ENCODE measurements at regions not wholly inside any gene's neighbourhood (a gene's known extent, or its start where the extent isn't known, plus 50 kb on each side); places are given as distances from the start of the nearest gene placed in this dataset.

- Histone ChIP-seq H2BK12ac (ENCODE audit: low read length in 2 of 2) (no peak overlapping the region), H4K8ac (ENCODE audit: low read length) (no peak overlapping the region), H3K18ac (ENCODE audit: low read depth in 1 of 2, low read length in 2 of 2) (no peak overlapping the region), H3K4ac (ENCODE audit: low read depth in 1 of 2, low read length in 2 of 2) (no peak overlapping the region), H2BK120ac (ENCODE audit: low read depth, low read length) (no peak overlapping the region), H3K4me1 (ENCODE audit: control insufficient read depth, insufficient read depth, low read depth, low read length) (no peaks in the 10 kb centered on the region), H2AFZ (ENCODE audit: low read depth, low read length) (no peak overlapping the region), H3K4me3 (ENCODE audit: insufficient read depth in 1 of 2, low read depth in 1 of 2, low read length in 2 of 2) (no peak overlapping the region), H2BK15ac (ENCODE audit: low read depth, poor library complexity, severe bottlenecking) (no peak overlapping the region), H3K4me2 (ENCODE audit: low read length, poor library complexity, severe bottlenecking) (no peak overlapping the region), H2BK5ac (ENCODE audit: low read depth, low read length, poor library complexity, severe bottlenecking) (no peak overlapping the region), H3K9me3 (ENCODE audit: control insufficient read depth, low read length) (no peaks in the 10 kb centered on the region), H3K9ac (ENCODE audit: low read length) (no peak overlapping the region), H3K27ac (ENCODE audit: low read length, poor library complexity, severe bottlenecking) (no peak overlapping the region), H3K27me3 (ENCODE audit: control insufficient read depth in 1 of 2, insufficient read depth in 1 of 2, low read length in 2 of 2) (peaks cover 0 to 5% of the 10 kb centered on the region in 2 experiments), H2AK5ac (ENCODE audit: low read length, severe bottlenecking) (no peak overlapping the region), H4K91ac (ENCODE audit: low read length) (no peak overlapping the region), H3K23ac (ENCODE audit: low read length in 2 of 2) (no peak overlapping the region), H3K14ac (ENCODE audit: low read length in 2 of 2) (no peak overlapping the region), H3K79me1 (replicated peaks; ENCODE audit: low read length, poor library complexity, severe bottlenecking) (no peaks in the 10 kb centered on the region), H3K36me3 (ENCODE audit: control insufficient read depth in 1 of 2, insufficient read depth in 2 of 2, low read depth in 1 of 2, low read length in 2 of 2) (no peaks in the 10 kb centered on the region)
- no peak for DNase-seq
- 97% methylated on average over 3 of the region's 4 CpGs for WGBS
These were observed 52.3 kb upstream of the TIAM1 start for GRCh38 chr21:31396399-31396798.

GRCh38 chr21:31395791-31396190, 51.7 kb upstream of the TIAM1 start:
- H3K9me3 ChIP-seq (ENCODE audit: control insufficient read depth, low read length) = no peaks in the 10 kb centered on the region

GRCh38 chr21:31395268-31395667, 51.2 kb upstream of the TIAM1 start:
- no peak overlapping the region for H2BK120ac ChIP-seq (ENCODE audit: low read depth, low read length)
- H3K4ac ChIP-seq (ENCODE audit: low read depth in 1 of 2, low read length in 2 of 2) = no peak overlapping the region
- H2BK15ac ChIP-seq (ENCODE audit: low read depth, poor library complexity, severe bottlenecking) = no peak overlapping the region
- H2BK12ac ChIP-seq (ENCODE audit: low read length in 2 of 2) = no peak overlapping the region
- H2BK5ac ChIP-seq (ENCODE audit: low read depth, low read length, poor library complexity, severe bottlenecking) = no peak overlapping the region
- DNase-seq = no peak
- no peak overlapping the region for H3K4me2 ChIP-seq (ENCODE audit: low read length, poor library complexity, severe bottlenecking)
- no peaks in the 10 kb centered on the region for H3K9me3 ChIP-seq (ENCODE audit: control insufficient read depth, low read length)
- no peak overlapping the region for H3K4me3 ChIP-seq (ENCODE audit: insufficient read depth in 1 of 2, low read depth in 1 of 2, low read length in 2 of 2)
- no peak overlapping the region for H2AK5ac ChIP-seq (ENCODE audit: low read length, severe bottlenecking)
- no peak overlapping the region for H3K14ac ChIP-seq (ENCODE audit: low read length in 2 of 2)
- H3K27ac ChIP-seq (ENCODE audit: low read length, poor library complexity, severe bottlenecking) = no peak overlapping the region
- peaks cover 0 to 5% of the 10 kb centered on the region in 2 experiments for H3K27me3 ChIP-seq (ENCODE audit: control insufficient read depth in 1 of 2, insufficient read depth in 1 of 2, low read length in 2 of 2)
- no peaks in the 10 kb centered on the region for H3K36me3 ChIP-seq (ENCODE audit: control insufficient read depth in 1 of 2, insufficient read depth in 2 of 2, low read depth in 1 of 2, low read length in 2 of 2)
- H3K23ac ChIP-seq (ENCODE audit: low read length in 2 of 2) = no peak overlapping the region
- H3K9ac ChIP-seq (ENCODE audit: low read length) = no peak overlapping the region
- no peaks in the 10 kb centered on the region for H3K79me1 ChIP-seq (replicated peaks; ENCODE audit: low read length, poor library complexity, severe bottlenecking)
- no peaks in the 10 kb centered on the region for H3K4me1 ChIP-seq (ENCODE audit: control insufficient read depth, insufficient read depth, low read depth, low read length)
- no peak overlapping the region for H2AFZ ChIP-seq (ENCODE audit: low read depth, low read length)
- WGBS = 85% methylated on average over 8 of the region's 9 CpGs
- H4K91ac ChIP-seq (ENCODE audit: low read length) = no peak overlapping the region
- H4K8ac ChIP-seq (ENCODE audit: low read length) = no peak overlapping the region
- no peak overlapping the region for H3K18ac ChIP-seq (ENCODE audit: low read depth in 1 of 2, low read length in 2 of 2)

More at GRCh38 chr21:31395791-31396190, 51.7 kb upstream of the TIAM1 start:
- Histone ChIP-seq H3K27me3 (ENCODE audit: control insufficient read depth in 1 of 2, insufficient read depth in 1 of 2, low read length in 2 of 2) (peaks cover 0 to 5% of the 10 kb centered on the region in 2 experiments), H2AK5ac (ENCODE audit: low read length, severe bottlenecking) (no peak overlapping the region), H2BK12ac (ENCODE audit: low read length in 2 of 2) (no peak overlapping the region), H3K18ac (ENCODE audit: low read depth in 1 of 2, low read length in 2 of 2) (no peak overlapping the region), H3K36me3 (ENCODE audit: control insufficient read depth in 1 of 2, insufficient read depth in 2 of 2, low read depth in 1 of 2, low read length in 2 of 2) (no peaks in the 10 kb centered on the region), H2BK5ac (ENCODE audit: low read depth, low read length, poor library complexity, severe bottlenecking) (no peak overlapping the region), H3K4me3 (ENCODE audit: insufficient read depth in 1 of 2, low read depth in 1 of 2, low read length in 2 of 2) (no peak overlapping the region), H3K14ac (ENCODE audit: low read length in 2 of 2) (no peak overlapping the region), H2BK15ac (ENCODE audit: low read depth, poor library complexity, severe bottlenecking) (no peak overlapping the region), H2AFZ (ENCODE audit: low read depth, low read length) (no peak overlapping the region), H3K27ac (ENCODE audit: low read length, poor library complexity, severe bottlenecking) (no peak overlapping the region), H4K91ac (ENCODE audit: low read length) (no peak overlapping the region), H3K9ac (ENCODE audit: low read length) (no peak overlapping the region), H3K4me2 (ENCODE audit: low read length, poor library complexity, severe bottlenecking) (no peak overlapping the region), H3K4ac (ENCODE audit: low read depth in 1 of 2, low read length in 2 of 2) (no peak overlapping the region), H3K4me1 (ENCODE audit: control insufficient read depth, insufficient read depth, low read depth, low read length) (no peaks in the 10 kb centered on the region), H3K79me1 (replicated peaks; ENCODE audit: low read length, poor library complexity, severe bottlenecking) (no peaks in the 10 kb centered on the region), H3K23ac (ENCODE audit: low read length in 2 of 2) (no peak overlapping the region), H4K8ac (ENCODE audit: low read length) (no peak overlapping the region), H2BK120ac (ENCODE audit: low read depth, low read length) (no peak overlapping the region)
- 100% methylated on average over 1 of the region's 2 CpGs for WGBS
- no peak for DNase-seq

GRCh38 chr21:31394309-31394708, 50.2 kb upstream of the TIAM1 start:
- H3K79me1 ChIP-seq (replicated peaks; ENCODE audit: low read length, poor library complexity, severe bottlenecking) = no peaks in the 10 kb centered on the region
- H3K9ac ChIP-seq (ENCODE audit: low read length) = no peak overlapping the region
- H2BK120ac ChIP-seq (ENCODE audit: low read depth, low read length) = no peak overlapping the region
- H3K4ac ChIP-seq (ENCODE audit: low read depth in 1 of 2, low read length in 2 of 2) = no peak overlapping the region
- H4K8ac ChIP-seq (ENCODE audit: low read length) = no peak overlapping the region
- no peak overlapping the region for H3K27ac ChIP-seq (ENCODE audit: low read length, poor library complexity, severe bottlenecking)
- H3K9me3 ChIP-seq (ENCODE audit: control insufficient read depth, low read length) = no peaks in the 10 kb centered on the region
- no peak overlapping the region for H3K14ac ChIP-seq (ENCODE audit: low read length in 2 of 2)
- no peak overlapping the region for H2AK5ac ChIP-seq (ENCODE audit: low read length, severe bottlenecking)
- H3K23ac ChIP-seq (ENCODE audit: low read length in 2 of 2) = no peak overlapping the region
- H3K36me3 ChIP-seq (ENCODE audit: control insufficient read depth in 1 of 2, insufficient read depth in 2 of 2, low read depth in 1 of 2, low read length in 2 of 2) = no peaks in the 10 kb centered on the region
- H4K91ac ChIP-seq (ENCODE audit: low read length) = no peak overlapping the region
- DNase-seq = no peak
- no peak overlapping the region for H3K18ac ChIP-seq (ENCODE audit: low read depth in 1 of 2, low read length in 2 of 2)
- H3K27me3 ChIP-seq (ENCODE audit: control insufficient read depth in 1 of 2, insufficient read depth in 1 of 2, low read length in 2 of 2) = peaks cover 0 to 5% of the 10 kb centered on the region in 2 experiments
- no peak overlapping the region for H2BK12ac ChIP-seq (ENCODE audit: low read length in 2 of 2)
- H3K4me2 ChIP-seq (ENCODE audit: low read length, poor library complexity, severe bottlenecking) = no peak overlapping the region
- H3K4me3 ChIP-seq (ENCODE audit: insufficient read depth in 1 of 2, low read depth in 1 of 2, low read length in 2 of 2) = no peak overlapping the region
- H2BK15ac ChIP-seq (ENCODE audit: low read depth, poor library complexity, severe bottlenecking) = no peak overlapping the region
- H2AFZ ChIP-seq (ENCODE audit: low read depth, low read length) = no peak overlapping the region
- no peaks in the 10 kb centered on the region for H3K4me1 ChIP-seq (ENCODE audit: control insufficient read depth, insufficient read depth, low read depth, low read length)
- no peak overlapping the region for H2BK5ac ChIP-seq (ENCODE audit: low read depth, low read length, poor library complexity, severe bottlenecking)
- WGBS = 95% methylated on average over 5 of the region's 5 CpGs

All from mesenchymal stem cell (in vitro differentiated cells and primary cell).